RWPE2 (cell line): ENCODE measurements at regions not wholly inside any gene's neighbourhood (a gene's known extent, or its start where the extent isn't known, plus 50 kb on each side); places are given as distances from the start of the nearest gene placed in this dataset.

Experiments
- ATAC-seq: fragments of 200-7000 bp; cut with Tn5 transposase; 3 replicates; pipeline ENCODE4 v1.9.1; 2021; ENCODE audit warnings: low read depth
- DNase-seq: peaks from one replicate; pipeline ENCODE4 v3.0.0-alpha.2; 2020; ENCODE audit warnings: low spot score
- H3K27ac ChIP-seq: fragments of 450-650 bp; 2 replicates; pipeline ENCODE4 v1.5.1; 2017; ENCODE audit warnings: mild to moderate bottlenecking; ENCODE audit not compliant: poor library complexity, severe bottlenecking
- H3K27me3 ChIP-seq: fragments of 250-450 bp; sonication (Bioruptor Pico); 2 replicates; pipeline ENCODE4 v1.5.1; 2021; ENCODE audit warnings: mild to moderate bottlenecking, moderate library complexity; ENCODE audit not compliant: insufficient read depth, poor library complexity, severe bottlenecking
- H3K36me3 ChIP-seq: fragments of 250-450 bp; sonication (Bioruptor Pico); 2 replicates; pipeline ENCODE4 v1.5.1; 2020; ENCODE audit warnings: low read depth, mild to moderate bottlenecking, moderate library complexity
- H3K4me1 ChIP-seq: fragments of 250-450 bp; sonication (Bioruptor Pico); 2 replicates; pipeline ENCODE4 v1.5.1; 2021; ENCODE audit warnings: mild to moderate bottlenecking, moderate library complexity; ENCODE audit not compliant: insufficient read depth, poor library complexity, severe bottlenecking
- H3K4me3 ChIP-seq: fragments of 250-450 bp; sonication (Bioruptor Pico); 2 replicates; pipeline ENCODE4 v1.5.1; 2021; ENCODE audit warnings: mild to moderate bottlenecking, moderate library complexity; ENCODE audit not compliant: severe bottlenecking
- H3K9me3 ChIP-seq: fragments of 250-450 bp; sonication (Bioruptor Pico); 2 replicates; pipeline ENCODE4 v1.5.1; 2021; ENCODE audit warnings: mild to moderate bottlenecking, moderate library complexity; ENCODE audit not compliant: severe bottlenecking
- TF ChIP-seq, protein P1 (sequence below): fragments of 450-650 bp; IDR thresholded peaks from one replicate; pipeline ENCODE4 v1.5.1; 2017; ENCODE audit warnings: mild to moderate bottlenecking, moderate library complexity; ENCODE audit not compliant: poor library complexity, severe bottlenecking

DNA sequence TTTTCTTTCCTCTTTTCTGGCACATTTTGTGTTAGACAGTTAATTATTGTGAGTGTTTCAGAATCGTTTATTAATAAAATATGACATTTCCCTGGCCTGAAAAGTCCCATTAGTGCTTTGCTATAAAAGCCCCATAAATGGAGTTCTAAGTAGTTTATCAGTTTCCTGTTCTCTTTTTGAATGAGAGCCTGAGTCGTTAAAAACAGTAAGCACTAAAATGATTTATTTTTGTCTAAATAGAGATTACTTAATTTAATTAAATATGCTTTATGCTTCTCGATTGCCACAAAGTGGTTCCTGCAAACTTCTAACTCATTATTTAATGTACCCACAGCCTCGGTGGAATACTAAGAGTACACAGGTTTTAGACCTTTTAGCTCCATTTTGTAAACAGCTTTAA, 577.9 kb downstream of the C6orf118 start:
- Histone ChIP-seq H3K27me3 (no peaks in the 10 kb centered on the region), H3K9me3 (no peaks in the 10 kb centered on the region), H3K4me1 (no peaks in the 10 kb centered on the region), H3K4me3 (no peak overlapping the region), H3K27ac (no peak overlapping the region), H3K36me3 (no peaks in the 10 kb centered on the region)
- TF ChIP-seq, protein P1, sequence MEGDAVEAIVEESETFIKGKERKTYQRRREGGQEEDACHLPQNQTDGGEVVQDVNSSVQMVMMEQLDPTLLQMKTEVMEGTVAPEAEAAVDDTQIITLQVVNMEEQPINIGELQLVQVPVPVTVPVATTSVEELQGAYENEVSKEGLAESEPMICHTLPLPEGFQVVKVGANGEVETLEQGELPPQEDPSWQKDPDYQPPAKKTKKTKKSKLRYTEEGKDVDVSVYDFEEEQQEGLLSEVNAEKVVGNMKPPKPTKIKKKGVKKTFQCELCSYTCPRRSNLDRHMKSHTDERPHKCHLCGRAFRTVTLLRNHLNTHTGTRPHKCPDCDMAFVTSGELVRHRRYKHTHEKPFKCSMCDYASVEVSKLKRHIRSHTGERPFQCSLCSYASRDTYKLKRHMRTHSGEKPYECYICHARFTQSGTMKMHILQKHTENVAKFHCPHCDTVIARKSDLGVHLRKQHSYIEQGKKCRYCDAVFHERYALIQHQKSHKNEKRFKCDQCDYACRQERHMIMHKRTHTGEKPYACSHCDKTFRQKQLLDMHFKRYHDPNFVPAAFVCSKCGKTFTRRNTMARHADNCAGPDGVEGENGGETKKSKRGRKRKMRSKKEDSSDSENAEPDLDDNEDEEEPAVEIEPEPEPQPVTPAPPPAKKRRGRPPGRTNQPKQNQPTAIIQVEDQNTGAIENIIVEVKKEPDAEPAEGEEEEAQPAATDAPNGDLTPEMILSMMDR = no peak
- DNase-seq = no peak
- no peak for ATAC-seq

DNA sequence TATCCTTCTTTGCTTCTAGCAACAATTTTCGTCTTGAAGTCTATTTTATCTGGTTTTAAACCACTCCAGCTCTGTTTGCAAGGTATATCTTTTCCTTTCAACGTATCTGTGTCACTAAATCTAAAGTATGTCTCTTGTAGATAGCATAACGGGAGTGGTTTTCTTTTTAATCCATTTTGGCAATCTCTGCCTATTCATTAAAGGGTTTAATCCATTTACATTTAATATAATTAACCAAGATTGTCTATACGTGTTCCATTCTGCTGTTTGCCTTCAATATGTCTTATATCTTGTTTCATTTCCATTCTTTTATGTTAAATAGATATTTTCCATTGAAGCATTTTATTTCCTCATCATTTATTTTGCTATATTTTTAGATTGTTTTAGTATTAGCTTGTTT, 587.9 kb downstream of the C6orf118 start:
- H3K9me3 ChIP-seq = peaks cover 5% of the 10 kb centered on the region
- H3K36me3 ChIP-seq = no peaks in the 10 kb centered on the region
- no peak overlapping the region for H3K4me3 ChIP-seq
- DNase-seq (no peak), ATAC-seq (no peak)
- TF ChIP-seq, protein P1 = no peak
- no peaks in the 10 kb centered on the region for H3K27me3 ChIP-seq
- H3K4me1 ChIP-seq = no peaks in the 10 kb centered on the region
- no peak overlapping the region for H3K27ac ChIP-seq

DNA sequence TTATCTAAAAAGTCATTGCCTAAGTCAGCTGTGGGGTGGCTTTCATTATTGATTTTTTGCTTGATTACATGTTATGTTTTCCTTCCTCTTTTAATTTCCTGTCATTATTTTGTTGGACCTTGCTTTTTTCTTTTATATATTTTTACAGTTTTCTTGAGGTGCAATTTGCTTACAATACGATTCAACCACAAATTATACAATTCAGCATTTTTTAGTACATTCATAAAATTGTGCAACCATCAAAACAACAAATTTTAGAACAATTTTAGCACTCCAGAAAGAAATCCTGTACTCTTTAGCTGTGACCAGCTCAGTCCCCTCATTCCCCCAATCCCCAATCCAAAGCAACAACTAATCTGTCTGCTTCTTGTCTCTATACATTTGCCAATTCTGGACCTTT, 608.9 kb downstream of the C6orf118 start:
- ATAC-seq (no peak), DNase-seq (no peak)
- Histone ChIP-seq H3K27me3 (no peaks in the 10 kb centered on the region), H3K4me1 (no peaks in the 10 kb centered on the region), H3K4me3 (no peak overlapping the region), H3K36me3 (no peaks in the 10 kb centered on the region), H3K9me3 (peaks cover 1% of the 10 kb centered on the region), H3K27ac (no peak overlapping the region)
- TF ChIP-seq, protein P1 = no peak

DNA sequence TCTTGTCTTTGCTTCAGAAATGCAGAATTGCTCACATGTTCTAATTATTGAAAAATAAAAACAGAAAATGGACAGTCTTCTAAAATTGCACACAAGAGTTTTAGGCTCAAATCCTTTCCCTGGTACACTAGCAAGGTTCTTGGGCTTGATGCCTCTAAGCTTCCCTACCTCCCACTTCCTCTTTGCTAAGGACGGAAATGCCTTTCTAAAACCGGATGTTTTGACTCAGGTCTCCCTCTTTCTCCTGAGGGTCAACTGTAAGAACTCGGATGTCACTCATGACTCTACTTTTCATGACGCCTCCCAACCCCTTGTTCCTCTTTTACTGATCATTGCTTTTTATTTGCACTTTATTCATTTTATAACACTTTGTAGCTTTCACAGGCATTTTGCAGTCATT, 613.5 kb downstream of the C6orf118 start:
- no peaks in the 10 kb centered on the region for H3K27me3 ChIP-seq
- H3K4me3 ChIP-seq = no peak overlapping the region
- no peaks in the 10 kb centered on the region for H3K4me1 ChIP-seq
- H3K9me3 ChIP-seq = peaks cover 5% of the 10 kb centered on the region
- DNase-seq = no peak
- H3K27ac ChIP-seq = no peak overlapping the region
- TF ChIP-seq, protein P1 = no peak
- no peak for ATAC-seq
- no peaks in the 10 kb centered on the region for H3K36me3 ChIP-seq

DNA sequence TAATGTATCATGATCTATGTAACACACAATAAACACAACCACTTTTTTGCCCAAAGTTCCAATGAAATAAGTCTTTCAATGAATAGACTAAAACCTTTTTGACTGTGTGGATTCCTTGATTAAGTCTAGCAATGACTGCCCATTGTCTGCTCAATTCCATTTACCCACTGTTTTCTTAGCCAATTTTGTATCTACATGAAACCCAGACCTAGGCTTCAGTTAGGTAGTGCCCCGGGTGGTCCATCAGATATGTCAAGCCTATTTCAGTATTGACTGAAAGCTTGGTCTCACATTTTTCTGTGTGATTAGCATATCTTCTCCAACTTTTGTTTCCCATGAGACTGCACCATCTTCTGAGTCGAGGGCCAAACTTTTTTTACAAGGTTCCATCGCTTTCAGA, 615.0 kb downstream of the C6orf118 start:
- no peaks in the 10 kb centered on the region for H3K36me3 ChIP-seq

More for the DNA sequence above, 615.0 kb downstream of the C6orf118 start:
- H3K9me3 ChIP-seq = peaks cover 4% of the 10 kb centered on the region
- H3K4me1 ChIP-seq = no peaks in the 10 kb centered on the region
- TF ChIP-seq, protein P1 = no peak
- DNase-seq = no peak
- H3K4me3 ChIP-seq = no peak overlapping the region
- H3K27me3 ChIP-seq = no peaks in the 10 kb centered on the region
- H3K27ac ChIP-seq = no peak overlapping the region
- ATAC-seq = no peak
